CD8-positive, alpha-beta memory T cell (primary cell): ENCODE measurements at regions not wholly inside any gene's neighbourhood (a gene's known extent, or its start where the extent isn't known, plus 50 kb on each side); places are given as distances from the start of the nearest gene placed in this dataset.

Source experiments
- CTCF ChIA-PET: fragments of 350-600 bp; sonication (Branson Sonifier 250); formaldehyde crosslinking; loops from one replicate; lab custom pipeline; 2021; ENCODE audit warnings: antibody characterized with exemption; lab: Charles Lee
- POLR2A ChIA-PET: fragments of 350-600 bp; sonication (Branson Sonifier 250); formaldehyde crosslinking; loops from one replicate; lab custom pipeline; 2021; ENCODE audit warnings: antibody characterized with exemption; lab: Charles Lee
- DNase-seq, 5 donors: peaks; one replicate each; pipeline versions ENCODE4 v3.0.0 to v3.0.0-alpha.2; 2020 to 2022; ENCODE audit warnings: mixed read lengths in 1 of 5
- H3K27ac ChIP-seq: one replicate; pipeline ENCODE4 v1.7.0; 2013; ENCODE audit warnings: low read depth, mild to moderate bottlenecking, low read length, moderate library complexity
- H3K27me3 ChIP-seq: 2 replicates; pipeline ENCODE4 v1.7.0; 2013; ENCODE audit warnings: low read length, mild to moderate bottlenecking; ENCODE audit not compliant: insufficient read depth, poor library complexity, severe bottlenecking
- H3K36me3 ChIP-seq: 2 replicates; pipeline ENCODE4 v1.7.0; 2013; ENCODE audit warnings: mild to moderate bottlenecking, low read length, moderate library complexity; ENCODE audit not compliant: insufficient read depth
- H3K4me1 ChIP-seq: 2 replicates; pipeline ENCODE4 v1.7.0; 2013; ENCODE audit warnings: mild to moderate bottlenecking, low read length, moderate library complexity; ENCODE audit not compliant: insufficient read depth
- H3K4me3 ChIP-seq: 2 replicates; pipeline ENCODE4 v1.7.0; 2013; ENCODE audit warnings: mild to moderate bottlenecking, low read length
- H3K9me3 ChIP-seq: 2 replicates; pipeline ENCODE4 v1.7.0; 2013; ENCODE audit warnings: mild to moderate bottlenecking, low read length
- H3K27ac Mint-ChIP-seq, 8 donors: one replicate each; pipeline ENCODE4 v1.8.0; 2020 to 2021; ENCODE audit warnings: mixed read lengths in 8 of 8, mild to moderate bottlenecking in 6 of 8, inconsistent platforms in 3 of 8, moderate library complexity in 3 of 8
- H3K27me3 Mint-ChIP-seq, 2 donors: one replicate each; pipeline ENCODE4 v1.8.0; 2020 to 2021; ENCODE audit warnings: mixed read lengths in 2 of 2, mild to moderate bottlenecking in 1 of 2, moderate library complexity in 1 of 2
- H3K36me3 Mint-ChIP-seq, 3 donors: one replicate each; pipeline ENCODE4 v1.8.0; 2020 to 2021; ENCODE audit warnings: mixed read lengths in 3 of 3, inconsistent platforms in 1 of 3, mild to moderate bottlenecking in 1 of 3
- H3K4me1 Mint-ChIP-seq, 3 donors: one replicate each; pipeline ENCODE4 v1.8.0; 2020 to 2021; ENCODE audit warnings: mixed read lengths in 3 of 3, inconsistent platforms in 1 of 3, mild to moderate bottlenecking in 1 of 3
- H3K4me3 Mint-ChIP-seq, 7 donors: one replicate each; pipeline ENCODE4 v1.8.0; 2020 to 2021; ENCODE audit warnings: mixed read lengths in 7 of 7, mild to moderate bottlenecking in 6 of 7, moderate library complexity in 4 of 7, inconsistent platforms in 2 of 7
- H3K9me3 Mint-ChIP-seq, 5 donors: one replicate each; pipeline ENCODE4 v1.8.0; 2020 to 2022; ENCODE audit warnings: mixed read lengths in 5 of 5, mild to moderate bottlenecking in 3 of 5, moderate library complexity in 2 of 5, inconsistent platforms in 1 of 5

DNA sequence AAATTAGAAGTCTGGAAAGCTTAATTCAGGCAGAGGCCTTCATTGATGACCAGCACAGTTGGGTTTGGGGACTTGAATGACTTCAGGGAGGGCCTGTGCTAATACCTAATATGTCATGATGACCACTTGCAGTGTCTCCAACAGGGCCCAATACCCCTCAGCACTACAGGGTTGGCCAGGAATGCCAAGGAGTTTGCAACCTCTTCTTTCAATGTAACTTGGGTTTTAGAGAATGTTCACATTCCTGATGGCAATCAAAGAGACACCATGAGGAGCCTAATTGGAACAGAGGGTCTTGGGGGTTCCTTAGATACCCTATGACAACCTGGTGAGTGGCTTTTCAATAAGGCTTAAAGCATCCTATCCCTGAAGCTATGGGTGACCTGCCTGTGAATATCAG, 52.4 kb upstream of the ST8SIA3 start:
- no peak overlapping the region for H3K4me3 Mint-ChIP-seq
- H3K36me3 ChIP-seq, result no peaks in the 10 kb centered on the region
- no peaks in the 10 kb centered on the region for H3K27me3 ChIP-seq
- H3K4me3 ChIP-seq, result no peak overlapping the region
- no peaks in the 10 kb centered on the region for H3K36me3 Mint-ChIP-seq
- H3K27ac Mint-ChIP-seq, result no peak overlapping the region
- ChIA-PET POLR2A (no interaction called here), CTCF (no interaction called here)
- H3K27me3 Mint-ChIP-seq, result peaks cover 2 to 13% of the 10 kb centered on the region in 2 donors
- H3K9me3 ChIP-seq, result no peaks in the 10 kb centered on the region
- no peak for DNase-seq
- no peaks in the 10 kb centered on the region for H3K4me1 Mint-ChIP-seq
- H3K9me3 Mint-ChIP-seq, result peaks cover 0 to 1% (median 0%) of the 10 kb centered on the region in 5 donors
- no peaks in the 10 kb centered on the region for H3K4me1 ChIP-seq
- no peak overlapping the region for H3K27ac ChIP-seq

DNA sequence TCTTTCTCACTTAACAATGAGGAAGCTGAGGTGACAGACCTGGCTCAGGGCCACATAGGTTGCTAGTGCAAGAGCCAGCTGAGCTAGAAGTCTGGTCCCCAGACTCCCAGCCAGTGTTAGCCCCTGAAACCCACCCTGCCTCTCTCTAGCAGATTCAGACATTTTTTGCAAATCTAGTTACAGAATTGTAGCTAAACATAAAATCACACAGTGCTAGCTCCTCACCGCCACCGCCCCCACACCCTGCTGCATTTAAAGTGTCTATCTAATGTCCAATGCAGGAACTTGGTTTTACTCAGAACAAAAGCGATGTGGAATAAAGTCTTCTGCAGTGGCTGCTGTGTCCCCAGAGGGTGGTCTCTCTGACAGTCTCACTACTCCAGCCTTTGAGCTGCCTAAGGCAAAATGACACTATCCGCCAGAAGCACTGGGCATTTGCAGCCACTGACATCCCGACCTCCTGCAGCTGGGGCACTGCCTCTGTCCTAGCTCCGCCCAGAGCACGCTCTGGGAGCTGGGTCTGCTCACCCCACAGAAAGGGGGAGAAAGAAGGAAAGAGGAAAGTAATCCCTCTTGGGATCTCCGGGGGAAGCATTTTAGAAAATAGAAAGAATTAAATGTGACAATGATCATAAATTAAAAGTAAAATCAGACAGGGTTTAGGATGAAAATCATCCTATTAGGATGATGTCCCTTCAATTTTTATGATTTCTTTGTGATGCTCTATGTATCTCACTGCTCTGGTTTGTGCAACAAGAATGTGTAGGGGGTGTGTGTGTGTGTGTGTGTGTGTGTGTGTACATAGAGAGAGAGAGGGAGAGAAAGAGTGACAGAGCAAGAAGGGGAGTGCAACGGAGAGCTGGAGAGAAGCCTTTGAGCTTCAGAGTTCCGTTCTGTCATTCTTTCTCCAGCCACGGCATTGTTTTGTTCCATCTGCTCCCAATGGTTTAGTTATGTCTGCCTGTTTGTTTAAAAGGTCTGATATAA, 50.5 kb upstream of the ST8SIA3 start:
- POLR2A ChIA-PET, result no interaction called here
- Histone ChIP-seq H3K36me3 (no peaks in the 10 kb centered on the region), H3K9me3 (no peaks in the 10 kb centered on the region), H3K4me1 (no peaks in the 10 kb centered on the region), H3K27ac (no peak overlapping the region), H3K27me3 (no peaks in the 10 kb centered on the region), H3K4me3 (no peak overlapping the region)
- CTCF ChIA-PET, result no interaction called here
- Mint-ChIP-seq H3K4me1 (no peaks in the 10 kb centered on the region), H3K36me3 (no peaks in the 10 kb centered on the region), H3K4me3 (no peak overlapping the region), H3K27ac (no peak overlapping the region), H3K9me3 (no peaks in the 10 kb centered on the region), H3K27me3 (peaks cover 5 to 13% of the 10 kb centered on the region in 2 donors)
- DNase-seq, result no peak
